ENCODE measurements at regions not wholly inside any gene's neighbourhood (a gene's known extent, or its start where the extent isn't known, plus 50 kb on each side); places are given as distances from the start of the nearest gene placed in this dataset.

GRCh38 chr3:150292891-150293290 lies 115.2 kb upstream of the TSC22D2 start:
- intact Hi-C loops (cut with micrococcal nuclease), result no loop called here
- Histone ChIP-seq H3K4me1 (ENCODE audit: control insufficient read depth, insufficient read depth, low read length) (no peaks in the 10 kb centered on the region), H3K9me3 (ENCODE audit: control insufficient read depth, insufficient read depth, low read length) (no peaks in the 10 kb centered on the region), H3K4me3 (ENCODE audit: low read length) (no peak overlapping the region), H3K27me3 (ENCODE audit: control insufficient read depth, insufficient read depth, low read length) (peaks cover 5% of the 10 kb centered on the region), H3K27ac (ENCODE audit: low read length) (no peak overlapping the region), H3K36me3 (ENCODE audit: control insufficient read depth, insufficient read depth, low read length) (no peaks in the 10 kb centered on the region)
- 78% methylated on average over 2 of the region's 4 CpGs for WGBS (ENCODE audit: insufficient coverage)
- Mint-ChIP-seq H3K4me1 (no peaks in the 10 kb centered on the region), H3K36me3 (no peaks in the 10 kb centered on the region), H3K9me3 (no peaks in the 10 kb centered on the region), H3K27me3 (ENCODE audit: low read depth in 2 of 2) (peaks cover 17 to 40% of the 10 kb centered on the region in 2 donors), H3K4me3 (no peak overlapping the region), H3K27ac (no peak overlapping the region)
- no peak for TF ChIP-seq CTCF (IDR thresholded peaks at IDR 0.05)
- DNase-seq (no peak), ATAC-seq (no peak)

GRCh38 chr3:150291515-150291914 lies 116.6 kb upstream of the TSC22D2 start:
- Histone ChIP-seq H3K4me1 (ENCODE audit: control insufficient read depth, insufficient read depth, low read length) (no peaks in the 10 kb centered on the region), H3K9me3 (ENCODE audit: control insufficient read depth, insufficient read depth, low read length) (no peaks in the 10 kb centered on the region), H3K4me3 (ENCODE audit: low read length) (no peak overlapping the region), H3K27me3 (ENCODE audit: control insufficient read depth, insufficient read depth, low read length) (peaks cover 5% of the 10 kb centered on the region), H3K36me3 (ENCODE audit: control insufficient read depth, insufficient read depth, low read length) (no peaks in the 10 kb centered on the region), H3K27ac (ENCODE audit: low read length) (no peak overlapping the region)
- Mint-ChIP-seq H3K9me3 (no peaks in the 10 kb centered on the region), H3K4me3 (no peak overlapping the region), H3K27ac (no peak overlapping the region), H3K36me3 (no peaks in the 10 kb centered on the region), H3K27me3 (ENCODE audit: low read depth in 2 of 2) (peaks cover 17 to 39% of the 10 kb centered on the region in 2 donors), H3K4me1 (peaks cover 0 to 1% of the 10 kb centered on the region in 2 donors)
- intact Hi-C loops (cut with micrococcal nuclease), result no loop called here
- no peak for TF ChIP-seq CTCF (IDR thresholded peaks at IDR 0.05)
- ATAC-seq (no peak), DNase-seq (no peak)

- Histone ChIP-seq H3K27me3 (ENCODE audit: control insufficient read depth, insufficient read depth, low read length) (peaks cover 5% of the 10 kb centered on the region), H3K9me3 (ENCODE audit: control insufficient read depth, insufficient read depth, low read length) (no peaks in the 10 kb centered on the region), H3K4me3 (ENCODE audit: low read length) (no peak overlapping the region), H3K27ac (ENCODE audit: low read length) (no peak overlapping the region), H3K4me1 (ENCODE audit: control insufficient read depth, insufficient read depth, low read length) (no peaks in the 10 kb centered on the region), H3K36me3 (ENCODE audit: control insufficient read depth, insufficient read depth, low read length) (no peaks in the 10 kb centered on the region)
- 79% methylated on average over 3 of the region's 6 CpGs for WGBS (ENCODE audit: insufficient coverage)
- peaks cover 0 to 3% of the 10 kb centered on the region in 2 donors for H3K4me1 Mint-ChIP-seq
- ATAC-seq (peak; percentile 39 to 67 (median 40)), DNase-seq (peak in 1 of 2 donors; percentile 69)
- no peak overlapping the region for H3K27ac Mint-ChIP-seq
- H3K36me3 Mint-ChIP-seq, result no peaks in the 10 kb centered on the region
- no peaks in the 10 kb centered on the region for H3K9me3 Mint-ChIP-seq
- peak; percentile 31 for TF ChIP-seq CTCF (IDR thresholded peaks at IDR 0.05)
- H3K4me3 Mint-ChIP-seq, result no peak overlapping the region
- H3K27me3 Mint-ChIP-seq (ENCODE audit: low read depth in 2 of 2), result peaks cover 18 to 61% of the 10 kb centered on the region in 2 donors
- intact Hi-C loops (cut with micrococcal nuclease), result loop anchor here (5.0 kb wide), 1 partner anchor 211 kb away; no protein-coding TSS in a partner anchor
Measured at GRCh38 chr3:150286390-150287147, 121.5 kb upstream of the TSC22D2 start.

- Histone ChIP-seq H3K27me3 (ENCODE audit: control insufficient read depth, insufficient read depth, low read length) (peaks cover 5% of the 10 kb centered on the region), H3K27ac (ENCODE audit: low read length) (no peak overlapping the region), H3K9me3 (ENCODE audit: control insufficient read depth, insufficient read depth, low read length) (no peaks in the 10 kb centered on the region), H3K4me3 (ENCODE audit: low read length) (no peak overlapping the region), H3K36me3 (ENCODE audit: control insufficient read depth, insufficient read depth, low read length) (no peaks in the 10 kb centered on the region), H3K4me1 (ENCODE audit: control insufficient read depth, insufficient read depth, low read length) (no peaks in the 10 kb centered on the region)
- DNase-seq (no peak), ATAC-seq (no peak)
- TF ChIP-seq CTCF (IDR thresholded peaks at IDR 0.05), result no peak
- H3K36me3 Mint-ChIP-seq, result no peaks in the 10 kb centered on the region
- peaks cover 0 to 3% of the 10 kb centered on the region in 2 donors for H3K4me1 Mint-ChIP-seq
- intact Hi-C loops (cut with micrococcal nuclease), result loop anchor here (5.0 kb wide), 1 partner anchor 212 kb away; no protein-coding TSS in a partner anchor
- no peak overlapping the region for H3K27ac Mint-ChIP-seq
- H3K4me3 Mint-ChIP-seq, result no peak overlapping the region
- no peaks in the 10 kb centered on the region for H3K9me3 Mint-ChIP-seq
- WGBS (ENCODE audit: insufficient coverage), result no CpG with 5 or more reads among the region's 2 CpGs
- peaks cover 12 to 67% of the 10 kb centered on the region in 2 donors for H3K27me3 Mint-ChIP-seq (ENCODE audit: low read depth in 2 of 2)
Measured at GRCh38 chr3:150285601-150286000, 122.5 kb upstream of the TSC22D2 start.

Measured in natural killer cell (primary cell).